Body of pancreas (tissue), 4 donors: ENCODE measurements at regions not wholly inside any gene's neighbourhood (a gene's known extent, or its start where the extent isn't known, plus 50 kb on each side); places are given as distances from the start of the nearest gene placed in this dataset.

Experiments used
- POLR2A ChIP-seq, 3 donors: fragments of 450-650 bp; IDR thresholded peaks; one replicate each; pipeline ENCODE4 v1.6.1; 2016; ENCODE audit warnings: antibody characterized with exemption in 3 of 3, mild to moderate bottlenecking in 2 of 3
- TF ChIP-seq, protein P1 (sequence below), 7 experiments: fragments of 450-650 bp in 4 of 7; fragments of 200-600 bp in 3 of 7; sonication (generic) in 3 of 7; IDR thresholded peaks; one replicate each; pipeline ENCODE4 v1.5.1; 2016 to 2019; ENCODE audit warnings: antibody characterized with exemption in 7 of 7

DNA sequence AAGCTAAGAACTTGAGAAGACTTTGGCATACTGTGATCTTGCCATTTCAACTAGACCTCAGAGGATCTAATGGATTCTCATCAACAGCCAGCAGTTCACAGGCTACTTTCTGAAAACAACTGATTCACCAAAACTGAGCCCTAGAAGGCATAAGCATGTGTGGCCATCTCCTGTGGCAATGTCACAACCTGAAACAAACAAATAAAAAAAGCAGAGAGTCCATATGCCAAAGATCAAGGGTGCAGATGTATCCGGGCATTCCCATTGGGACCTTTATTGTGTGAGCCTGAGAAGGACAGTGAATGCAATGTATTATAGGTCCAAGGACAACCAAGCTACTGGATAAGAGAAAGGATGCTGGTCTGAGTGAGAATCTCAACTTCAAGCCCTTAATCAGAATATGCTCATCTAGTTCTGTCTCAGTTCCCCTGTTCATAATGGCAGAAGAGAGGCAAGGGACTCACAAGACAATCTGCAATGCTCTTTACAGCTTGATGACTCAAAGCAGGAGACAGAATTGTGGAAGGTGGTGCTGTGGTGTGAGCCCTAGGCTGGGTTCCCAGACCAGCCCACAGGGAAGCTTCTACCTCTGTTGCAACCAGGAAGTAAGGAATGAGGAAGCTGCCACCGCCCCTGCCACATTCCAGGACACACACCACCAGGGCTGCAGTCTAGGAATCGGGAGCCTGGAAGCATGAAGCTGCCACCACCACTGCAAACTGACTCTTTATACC, 133.7 kb downstream of the RAP2A start:
- TF ChIP-seq, protein P1, sequence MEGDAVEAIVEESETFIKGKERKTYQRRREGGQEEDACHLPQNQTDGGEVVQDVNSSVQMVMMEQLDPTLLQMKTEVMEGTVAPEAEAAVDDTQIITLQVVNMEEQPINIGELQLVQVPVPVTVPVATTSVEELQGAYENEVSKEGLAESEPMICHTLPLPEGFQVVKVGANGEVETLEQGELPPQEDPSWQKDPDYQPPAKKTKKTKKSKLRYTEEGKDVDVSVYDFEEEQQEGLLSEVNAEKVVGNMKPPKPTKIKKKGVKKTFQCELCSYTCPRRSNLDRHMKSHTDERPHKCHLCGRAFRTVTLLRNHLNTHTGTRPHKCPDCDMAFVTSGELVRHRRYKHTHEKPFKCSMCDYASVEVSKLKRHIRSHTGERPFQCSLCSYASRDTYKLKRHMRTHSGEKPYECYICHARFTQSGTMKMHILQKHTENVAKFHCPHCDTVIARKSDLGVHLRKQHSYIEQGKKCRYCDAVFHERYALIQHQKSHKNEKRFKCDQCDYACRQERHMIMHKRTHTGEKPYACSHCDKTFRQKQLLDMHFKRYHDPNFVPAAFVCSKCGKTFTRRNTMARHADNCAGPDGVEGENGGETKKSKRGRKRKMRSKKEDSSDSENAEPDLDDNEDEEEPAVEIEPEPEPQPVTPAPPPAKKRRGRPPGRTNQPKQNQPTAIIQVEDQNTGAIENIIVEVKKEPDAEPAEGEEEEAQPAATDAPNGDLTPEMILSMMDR (IDR thresholded peaks at IDR 0.05): no peak
- TF ChIP-seq POLR2A (IDR thresholded peaks at IDR 0.05): no peak
